ENCODE measurements at regions not wholly inside any gene's neighbourhood (a gene's known extent, or its start where the extent isn't known, plus 50 kb on each side); places are given as distances from the start of the nearest gene placed in this dataset.
"Not testable (repeated sequence)": the region's sequence is repeated elsewhere in the genome, so short reads cannot be mapped to it uniquely, and the experiment has no call there.

DNA sequence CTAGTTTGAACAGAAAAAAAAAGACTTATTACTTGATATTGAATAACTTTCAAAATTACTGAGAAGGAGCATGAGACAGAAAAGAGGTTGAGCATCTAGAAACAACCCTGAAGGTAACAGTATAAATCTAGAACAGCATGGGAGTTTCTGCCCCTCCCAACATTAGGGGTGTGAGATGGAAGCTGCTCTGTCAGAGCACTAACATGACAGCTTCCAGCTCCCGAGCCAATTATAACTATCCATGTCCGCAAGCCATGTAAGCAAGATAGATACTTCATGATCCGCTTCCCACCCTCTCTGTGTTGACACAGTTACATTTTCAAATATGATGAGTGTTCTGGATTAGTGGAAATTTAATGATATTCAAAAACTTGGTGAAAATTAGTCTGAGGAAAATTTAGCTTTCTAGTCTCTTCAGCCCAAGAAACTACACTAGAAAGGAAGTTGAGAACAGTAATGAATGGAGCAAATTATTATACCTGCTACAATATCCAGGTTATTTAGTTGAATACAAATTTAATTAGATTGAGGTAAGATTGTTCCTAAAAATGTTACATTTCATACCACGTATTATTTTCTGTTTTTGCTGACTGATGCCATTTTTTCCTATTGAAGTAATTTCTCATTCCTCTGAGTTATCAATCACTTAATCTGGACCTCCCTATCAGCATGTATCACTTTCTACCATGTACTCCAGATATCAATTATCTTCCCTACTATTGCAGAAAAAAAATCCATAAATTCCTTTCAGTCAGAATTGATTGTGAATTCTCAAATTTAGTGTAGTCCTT is 129.3 kb upstream of the SLIT2 start:
- no peak for DNase-seq (ENCODE audit: low read depth)

- no peak for DNase-seq (ENCODE audit: low read depth)
Measured at GRCh38 chr4:20119141-20119540, 132.6 kb upstream of the SLIT2 start.

DNA sequence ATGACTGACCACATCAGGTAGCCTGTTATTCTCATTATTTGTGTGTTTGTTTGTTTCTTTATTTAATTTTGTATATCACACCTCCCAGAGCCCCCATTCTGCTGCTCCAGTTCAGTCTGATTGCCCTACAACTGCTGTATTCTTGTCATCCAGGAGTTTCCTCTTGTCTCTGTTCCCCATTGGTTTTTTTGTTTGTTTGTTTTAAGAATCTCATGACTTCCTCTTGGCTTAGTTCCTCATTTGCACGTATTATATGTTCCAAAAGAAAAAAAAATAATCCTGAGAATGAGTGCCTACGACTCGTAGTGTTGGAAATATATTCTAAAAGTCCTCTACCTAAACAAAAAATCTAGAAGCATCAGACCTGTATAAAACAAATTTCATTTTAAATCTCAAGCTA is 142.3 kb upstream of the SLIT2 start:
- no peak for DNase-seq (ENCODE audit: low read depth)

DNA sequence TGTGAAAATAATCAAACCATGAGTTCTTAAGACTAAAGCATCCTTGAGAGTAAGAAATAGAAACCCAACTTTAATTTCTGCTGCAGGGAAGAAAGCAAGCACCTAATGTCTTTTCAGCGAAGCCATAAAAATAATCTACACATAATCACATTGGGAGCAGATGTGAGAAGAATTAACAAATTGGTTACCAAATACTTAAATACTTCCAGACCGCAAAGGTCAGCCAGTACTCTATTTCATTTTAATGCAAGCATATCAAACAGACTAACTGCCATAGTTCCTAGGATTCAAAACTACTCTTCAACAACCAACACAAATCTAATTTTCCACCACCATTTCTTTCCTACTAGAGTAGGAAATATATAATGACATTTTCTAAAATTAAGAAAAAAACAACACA is 144.8 kb upstream of the SLIT2 start:
- no peak for DNase-seq (ENCODE audit: low read depth)

DNA sequence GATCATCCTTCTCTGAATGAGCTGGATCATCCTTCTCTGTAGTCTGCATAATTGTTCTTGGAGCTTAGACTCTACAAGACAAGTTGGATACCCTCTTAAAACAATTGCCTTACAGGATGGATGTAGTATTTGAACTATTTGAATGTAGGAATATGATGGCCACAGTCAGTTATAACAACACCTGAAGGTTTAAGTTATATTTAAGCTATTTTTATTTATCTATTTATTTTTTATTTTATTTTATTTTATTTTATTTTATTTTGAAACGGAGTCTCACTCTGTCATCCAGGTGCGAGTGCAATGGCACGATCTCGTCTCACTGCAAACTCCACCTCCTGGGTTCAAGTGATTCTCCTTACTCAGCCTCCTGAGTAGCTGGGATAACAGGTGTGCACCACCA is 149.9 kb upstream of the SLIT2 start:
- no peak for DNase-seq (ENCODE audit: low read depth)

GRCh38 chr4:20096911-20097310 is 154.8 kb upstream of the SLIT2 start:
- DNase-seq (ENCODE audit: low read depth): no peak

DNA sequence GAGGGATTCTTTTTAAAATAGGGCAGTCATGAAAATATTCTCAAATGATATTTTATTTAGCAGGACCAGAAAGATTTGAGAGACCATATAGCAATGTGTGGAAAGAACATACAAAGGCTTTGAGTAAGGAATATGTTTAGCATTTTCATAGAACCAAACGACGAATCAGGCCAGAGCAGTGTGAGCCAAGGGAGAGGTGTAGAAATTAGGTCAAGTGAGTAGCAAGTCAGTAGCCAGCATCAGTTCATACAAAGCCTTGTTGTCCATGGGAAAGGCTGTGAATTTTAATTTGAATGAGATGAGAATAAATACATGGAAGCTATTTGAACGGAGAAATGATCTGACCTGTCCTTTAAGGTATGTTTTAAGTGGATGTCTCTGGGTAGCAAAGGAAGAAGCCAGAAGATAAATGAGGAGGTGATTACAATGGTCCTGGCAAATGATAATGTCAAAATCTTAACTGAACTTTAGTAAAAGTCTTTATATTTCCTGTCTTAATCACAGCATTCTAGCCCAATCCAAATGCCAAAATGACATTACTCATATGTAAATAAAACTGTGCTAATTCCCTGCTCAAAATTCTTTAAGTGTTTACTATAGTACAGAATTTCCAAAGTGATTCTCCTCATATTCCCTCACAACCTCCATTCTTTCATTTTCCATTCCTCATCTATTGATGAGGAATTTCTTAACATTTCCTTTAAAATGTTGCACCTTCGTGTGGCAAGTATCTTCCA is 155.7 kb upstream of the SLIT2 start:
- DNase-seq (ENCODE audit: low read depth): no peak

GRCh38 chr4:20091781-20092180 is 159.9 kb upstream of the SLIT2 start:
- DNase-seq (ENCODE audit: low read depth): no peak

DNA sequence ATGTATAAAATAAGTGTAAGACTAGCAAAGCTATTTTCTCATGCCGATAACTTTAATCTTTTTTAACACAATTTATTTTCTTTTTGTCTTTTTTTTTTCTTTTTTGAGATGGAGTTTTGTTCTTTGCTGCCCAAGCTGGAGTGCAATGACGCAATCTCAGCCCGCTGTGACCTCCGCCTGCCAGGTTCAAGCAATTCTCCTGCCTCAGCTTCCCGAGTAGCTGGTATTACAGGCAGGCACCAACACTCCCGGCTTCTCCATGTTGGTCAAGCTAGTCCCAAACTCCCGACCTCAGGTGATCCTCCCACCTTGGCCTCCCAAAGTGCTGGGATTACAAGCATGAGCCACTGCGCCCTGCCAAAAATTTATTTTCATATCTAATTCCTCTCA is 164.2 kb upstream of the SLIT2 start:
- no peak for DNase-seq (ENCODE audit: low read depth)

DNA sequence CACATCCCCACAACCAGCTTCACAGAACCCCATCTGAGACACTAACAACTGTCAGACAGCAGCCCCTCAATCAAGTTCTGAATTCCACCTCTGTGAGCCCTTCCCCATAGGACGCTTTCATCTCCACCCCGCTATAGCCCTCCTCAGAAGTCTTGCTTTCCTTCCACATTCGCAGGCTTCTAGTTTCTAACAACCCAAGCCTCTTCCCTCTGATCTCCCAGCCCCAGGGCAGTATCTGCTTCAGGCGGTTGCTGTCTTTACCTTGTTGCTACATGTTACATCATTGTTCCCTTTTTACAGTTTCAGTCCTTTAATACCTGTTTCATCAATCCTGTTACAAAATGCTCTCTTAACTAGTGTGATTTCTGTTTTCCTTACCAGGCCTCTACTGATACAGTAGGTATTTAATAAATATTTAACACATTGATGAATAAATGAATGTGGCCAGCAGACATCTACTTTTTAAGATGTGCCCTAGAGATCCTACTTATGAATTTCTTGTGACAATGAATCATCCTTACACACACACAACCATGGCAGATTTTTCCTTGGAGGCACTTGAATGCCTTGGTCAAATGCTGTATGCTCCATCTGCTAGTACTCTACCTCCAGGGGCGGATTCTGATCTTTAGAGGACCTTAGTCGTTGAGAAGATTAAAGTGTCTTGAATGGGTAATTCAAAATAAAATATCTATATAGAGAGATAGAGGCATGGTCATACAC is 164.7 kb upstream of the SLIT2 start:
- no peak for DNase-seq (ENCODE audit: low read depth)

GRCh38 chr4:20086067-20086798 is 165.5 kb upstream of the SLIT2 start:
- no peak for DNase-seq (ENCODE audit: low read depth)

DNA sequence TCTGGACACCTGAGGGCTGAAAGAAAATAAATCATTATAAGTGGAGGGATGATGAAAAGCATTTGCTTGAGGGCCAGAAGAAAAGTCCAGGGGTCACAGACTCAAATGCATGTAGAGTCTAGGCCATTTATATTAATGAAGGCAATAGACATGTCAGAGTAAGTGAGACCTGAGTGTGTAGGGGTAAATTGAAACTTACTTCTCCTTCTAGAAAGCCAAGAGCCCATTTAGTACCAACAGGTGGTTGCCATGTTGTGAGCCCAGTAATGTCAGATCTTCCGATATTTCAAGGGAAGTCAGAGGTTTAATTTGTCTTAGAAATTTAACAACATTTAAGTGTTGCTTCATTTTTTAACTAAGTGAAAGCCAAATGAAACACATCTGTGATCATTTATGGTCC is 166.1 kb upstream of the SLIT2 start:
- DNase-seq (ENCODE audit: low read depth): no peak

DNA sequence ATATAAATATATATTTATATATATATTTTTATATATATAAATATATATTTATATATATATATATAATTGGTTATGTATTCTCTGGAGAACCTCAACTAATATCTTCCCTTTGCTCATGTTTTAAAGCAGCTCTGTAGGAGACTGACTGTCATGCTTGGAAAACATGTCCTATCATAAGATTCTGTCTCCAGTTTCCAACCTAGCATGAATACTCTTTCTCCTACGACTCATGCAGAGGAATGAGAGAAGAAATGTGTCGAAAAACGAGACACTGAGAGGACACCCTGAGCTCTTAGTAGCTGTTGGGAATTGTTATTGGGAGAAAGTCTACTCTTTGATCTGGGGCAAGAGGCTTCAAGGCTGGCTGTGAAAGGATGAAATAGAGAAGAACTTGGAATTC is 166.5 kb upstream of the SLIT2 start:
- no peak for DNase-seq (ENCODE audit: low read depth)

GRCh38 chr4:20084488-20084887 is 167.2 kb upstream of the SLIT2 start:
- no peak for DNase-seq (ENCODE audit: low read depth)

DNA sequence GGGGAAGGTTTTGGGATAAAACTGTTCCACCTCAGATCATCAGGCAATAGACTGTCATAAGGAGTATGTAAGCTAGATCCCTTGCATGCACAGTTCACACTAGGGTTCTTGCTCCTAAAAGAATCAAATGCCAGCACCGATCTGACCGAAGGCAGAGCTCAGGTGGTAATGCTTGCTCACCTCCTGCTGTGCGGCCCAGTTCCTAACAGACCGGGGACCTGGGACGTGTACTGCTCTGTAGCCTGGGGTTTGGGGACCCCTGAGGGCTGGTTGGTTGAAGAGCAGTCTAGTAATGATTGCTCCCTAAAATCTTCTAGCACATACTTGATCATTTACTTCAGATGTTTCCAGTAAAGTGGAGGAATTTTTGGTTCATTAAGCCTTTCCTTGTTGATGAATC is 173.1 kb upstream of the SLIT2 start:
- DNase-seq (ENCODE audit: low read depth): no peak

- DNase-seq (ENCODE audit: low read depth): no peak
Measured at GRCh38 chr4:20075248-20075871, 176.3 kb upstream of the SLIT2 start.

DNA sequence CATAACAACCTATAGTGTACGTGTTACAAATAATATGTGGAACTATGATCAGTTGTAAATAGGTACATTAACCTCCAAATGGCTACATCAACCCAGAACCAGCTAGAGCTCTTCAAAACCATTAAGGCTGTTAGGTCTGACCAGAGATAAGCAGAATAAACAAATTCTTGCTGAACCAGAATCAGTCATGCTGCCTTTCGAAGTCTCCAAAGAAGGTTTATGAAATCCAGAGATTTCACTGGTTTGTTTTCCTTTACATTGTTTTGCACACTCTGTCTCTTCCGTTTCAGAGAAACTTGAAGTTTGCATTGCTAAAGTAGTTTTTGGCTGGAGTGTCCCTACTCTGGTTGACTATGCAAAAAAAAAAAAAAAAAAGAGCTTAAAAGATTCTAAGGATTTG is 177.3 kb upstream of the SLIT2 start:
- no peak for DNase-seq (ENCODE audit: low read depth)

DNA sequence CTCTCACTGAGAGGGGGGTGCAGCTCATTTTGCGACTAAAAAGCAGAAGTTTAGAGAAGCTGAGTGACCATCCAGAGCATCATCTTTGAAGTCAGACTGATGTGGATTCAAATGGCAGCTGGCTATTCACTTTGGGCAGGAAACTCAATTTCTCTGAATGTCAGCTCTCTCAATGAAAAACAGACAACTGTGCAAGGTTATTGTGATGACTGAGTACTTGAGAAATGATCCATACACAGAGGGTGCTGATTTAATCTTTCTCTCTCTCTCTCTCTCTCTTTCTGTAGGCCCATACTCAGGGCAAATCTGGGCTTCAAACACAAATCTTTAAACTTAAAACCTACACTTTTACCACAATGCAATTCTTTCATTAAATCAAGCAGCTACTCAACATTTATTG is 185.8 kb upstream of the SLIT2 start:
- DNase-seq (ENCODE audit: low read depth): no peak

GRCh38 chr4:20062857-20063256 is 188.8 kb upstream of the SLIT2 start:
- DNase-seq (ENCODE audit: low read depth): not testable (repeated sequence)

DNA sequence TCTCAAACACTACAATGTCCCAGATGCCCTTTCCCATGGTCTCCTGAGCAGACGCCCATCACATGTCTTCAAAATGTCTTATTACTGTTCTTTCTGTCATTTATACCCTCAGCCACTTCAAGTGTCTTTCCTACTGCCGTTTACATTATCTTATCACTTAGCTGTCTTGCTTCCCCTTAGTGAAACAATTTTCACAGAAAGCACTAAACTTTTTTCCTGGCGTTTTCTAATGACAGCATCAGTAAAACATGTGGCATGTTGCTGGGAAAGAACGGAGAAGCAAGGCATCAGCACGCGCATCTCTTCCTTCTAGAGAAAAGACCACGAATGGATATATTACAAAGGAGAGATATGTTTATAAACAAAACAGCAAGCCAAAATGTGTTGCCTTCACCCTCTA is 189.7 kb upstream of the SLIT2 start:
- no peak for DNase-seq (ENCODE audit: low read depth)

- no peak for DNase-seq (ENCODE audit: low read depth)
Measured at GRCh38 chr4:20050768-20051167, 200.9 kb upstream of the SLIT2 start.

DNA sequence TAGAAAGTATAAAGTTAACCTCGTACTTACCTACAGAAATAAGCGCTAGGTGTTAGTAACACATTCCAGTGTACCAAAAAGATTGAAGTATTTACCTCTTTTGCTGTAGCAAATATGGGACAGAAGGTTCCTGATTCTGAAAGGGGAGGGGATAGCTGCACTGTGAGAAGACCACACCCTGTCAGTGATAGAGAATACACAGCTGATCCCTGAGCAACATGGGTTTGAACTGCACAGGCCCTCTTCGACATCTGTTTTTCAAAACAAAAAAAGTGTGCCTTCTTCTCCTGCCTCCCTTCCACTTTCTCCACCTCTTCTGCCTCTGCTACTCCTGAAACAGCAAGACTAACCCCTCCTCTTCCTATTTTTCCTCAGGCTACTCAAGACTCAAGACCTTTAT is 201.8 kb upstream of the SLIT2 start:
- DNase-seq (ENCODE audit: low read depth): no peak
